Right atrium auricular region (tissue), 2 donors: ENCODE measurements at regions not wholly inside any gene's neighbourhood (a gene's known extent, or its start where the extent isn't known, plus 50 kb on each side); places are given as distances from the start of the nearest gene placed in this dataset.
"Not testable (repeated sequence)": the region's sequence is repeated elsewhere in the genome, so short reads cannot be mapped to it uniquely, and the experiment has no call there.

Experiments used
- DNase-seq: peaks from one replicate; pipeline ENCODE4 v3.0.0-alpha.2; 2019; ENCODE audit warnings: low spot score
- H3K27ac ChIP-seq, 2 donors: fragments of 200-600 bp; sonication (generic); 1 replicate in 1 of 2; 2 replicates in 1 of 2; pipeline ENCODE4 v1.5.1; 2016 to 2019
- H3K27me3 ChIP-seq, 2 donors: fragments of 200-600 bp; sonication (generic); one replicate each; pipeline versions ENCODE4 v1.5.1 to v1.6.0; 2017 to 2019
- H3K36me3 ChIP-seq: fragments of 200-600 bp; sonication (generic); one replicate; pipeline ENCODE4 v1.5.1; 2016
- H3K4me1 ChIP-seq, 2 donors: fragments of 200-600 bp; sonication (generic); one replicate each; pipeline versions ENCODE4 v1.5.1 to v1.6.0; 2017 to 2019
- H3K4me3 ChIP-seq, 2 donors: fragments of 200-600 bp; sonication (generic); 1 replicate in 1 of 2; 2 replicates in 1 of 2; pipeline ENCODE4 v1.5.1; 2017 to 2019; ENCODE audit warnings: mild to moderate bottlenecking in 1 of 2, moderate library complexity in 1 of 2
- H3K9me3 ChIP-seq, 2 donors: fragments of 200-600 bp; sonication (generic); one replicate each; pipeline ENCODE4 v1.5.1; 2019
- CTCF ChIP-seq, 2 donors: fragments of 200-600 bp; sonication (generic); IDR thresholded peaks; one replicate each; pipeline ENCODE4 v1.5.1; 2019; ENCODE audit warnings: antibody characterized with exemption in 2 of 2

GRCh38 chr10:28891058-28891713 lies 213.9 kb downstream of the BAMBI start:
- Histone ChIP-seq H3K4me3 (no peak overlapping the region), H3K27me3 (no peaks in the 10 kb centered on the region), H3K9me3 (no peaks in the 10 kb centered on the region), H3K27ac (peak overlapping the region in 1 of 2 donors; percentile 46), H3K36me3 (no peaks in the 10 kb centered on the region), H3K4me1 (no peaks in the 10 kb centered on the region)
- DNase-seq = no peak
- no peak for TF ChIP-seq CTCF (IDR thresholded peaks at IDR 0.05)

GRCh38 chr10:28892818-28893547 lies 215.7 kb downstream of the BAMBI start:
- Histone ChIP-seq H3K27me3 (no peaks in the 10 kb centered on the region), H3K9me3 (no peaks in the 10 kb centered on the region), H3K36me3 (no peaks in the 10 kb centered on the region), H3K4me1 (peaks cover 0 to 11% of the 10 kb centered on the region in 2 donors), H3K4me3 (no peak overlapping the region), H3K27ac (no peak overlapping the region)
- no peak for DNase-seq
- TF ChIP-seq CTCF (IDR thresholded peaks at IDR 0.05) = no peak

DNA sequence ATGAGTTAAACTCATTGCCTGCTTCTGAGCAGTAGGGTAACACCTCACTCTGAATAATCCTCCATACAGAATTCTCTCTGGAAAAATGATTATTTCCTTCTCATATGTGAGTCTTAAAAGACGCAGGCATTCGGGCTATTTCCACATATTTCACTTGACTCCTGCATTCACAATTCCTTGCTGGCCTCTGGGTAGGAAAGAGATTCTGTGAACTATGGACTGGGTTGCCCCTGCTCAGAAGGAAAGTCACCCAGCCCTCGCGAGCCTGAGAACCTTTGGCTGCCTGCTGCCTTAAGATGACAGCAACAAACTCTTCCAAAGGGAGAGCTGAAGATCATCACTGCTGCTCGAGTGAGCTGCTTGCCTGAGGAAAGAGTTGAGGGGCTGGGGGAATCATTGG lies 216.8 kb downstream of the BAMBI start:
- H3K36me3 ChIP-seq = no peaks in the 10 kb centered on the region
- no peak overlapping the region for H3K4me3 ChIP-seq
- no peak for TF ChIP-seq CTCF (IDR thresholded peaks at IDR 0.05)
- no peak overlapping the region for H3K27ac ChIP-seq
- H3K4me1 ChIP-seq = peaks cover 0 to 15% of the 10 kb centered on the region in 2 donors
- no peaks in the 10 kb centered on the region for H3K27me3 ChIP-seq
- H3K9me3 ChIP-seq = no peaks in the 10 kb centered on the region
- DNase-seq = no peak

- peaks cover 0 to 15% of the 10 kb centered on the region in 2 donors for H3K4me1 ChIP-seq
- H3K36me3 ChIP-seq, H3K4me3 ChIP-seq, H3K9me3 ChIP-seq, H3K27me3 ChIP-seq, H3K27ac ChIP-seq: not testable (repeated sequence)
- peak; percentile 50 for DNase-seq
These were observed 218.3 kb downstream of the BAMBI start for GRCh38 chr10:28895671-28896070.

GRCh38 chr10:28896791-28897409 lies 219.6 kb downstream of the BAMBI start:
- H3K36me3 ChIP-seq = not testable (repeated sequence)
- Histone ChIP-seq H3K4me3 (peak overlapping the region in 1 of 2 donors; percentile 20), H3K27ac (peak overlapping the region; percentile 85 to 90)

DNA sequence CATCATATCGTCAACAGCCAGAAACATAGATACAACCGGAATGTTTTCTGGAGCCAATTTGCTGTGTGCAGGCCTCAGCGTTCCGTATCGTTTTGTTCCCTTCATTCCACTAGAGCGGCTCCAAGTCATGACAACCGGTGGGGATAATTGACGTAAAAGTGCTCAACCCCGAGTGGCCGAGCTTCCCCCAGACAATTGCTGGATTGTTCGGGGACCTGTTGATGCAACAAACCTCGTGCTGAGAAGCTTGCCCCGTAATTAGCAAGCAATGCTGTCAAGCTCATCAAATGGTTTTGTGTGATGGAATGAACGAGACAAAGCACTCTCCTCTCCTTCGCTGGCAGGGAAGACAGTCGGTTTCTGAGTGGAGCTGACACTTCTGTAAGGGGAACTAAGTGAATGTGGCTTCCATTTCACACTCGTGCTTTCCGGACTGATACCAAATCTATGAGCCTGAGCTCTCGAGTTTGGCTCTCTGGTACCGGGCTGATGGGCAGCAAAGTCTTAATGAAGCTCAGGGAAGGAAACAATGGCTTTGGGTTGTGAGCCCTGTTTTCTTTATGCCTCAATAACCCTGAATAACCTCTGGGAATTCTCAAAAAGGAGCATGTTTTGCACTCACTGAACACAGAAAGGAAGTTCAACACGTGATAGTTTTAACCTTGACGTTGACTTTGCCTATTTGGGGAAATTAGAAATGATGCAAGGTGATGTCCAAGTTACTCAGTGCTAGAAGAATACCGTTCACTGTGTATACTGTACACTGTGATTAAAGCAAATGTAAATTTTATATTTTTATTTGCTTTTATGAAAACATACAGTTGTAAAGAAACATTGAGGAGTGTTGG lies 220.5 kb downstream of the BAMBI start:
- peak overlapping the region; percentile 85 to 90 for H3K27ac ChIP-seq
- peak; percentile 91 for DNase-seq
- no peak overlapping the region for H3K4me3 ChIP-seq
- H3K36me3 ChIP-seq = no peaks in the 10 kb centered on the region
- no peak for TF ChIP-seq CTCF (IDR thresholded peaks at IDR 0.05)
- no peaks in the 10 kb centered on the region for H3K9me3 ChIP-seq
- peaks cover 0 to 15% of the 10 kb centered on the region in 2 donors for H3K4me1 ChIP-seq
- no peaks in the 10 kb centered on the region for H3K27me3 ChIP-seq

More at GRCh38 chr10:28896791-28897409, 219.6 kb downstream of the BAMBI start:
- H3K4me1 ChIP-seq = peaks cover 0 to 15% of the 10 kb centered on the region in 2 donors
- not testable (repeated sequence) for H3K9me3 ChIP-seq, H3K27me3 ChIP-seq
- DNase-seq = peak; percentile 61
